ENCODE measurements at regions not wholly inside any gene's neighbourhood (a gene's known extent, or its start where the extent isn't known, plus 50 kb on each side); places are given as distances from the start of the nearest gene placed in this dataset.

- Histone ChIP-seq H3K4me3 (no peak overlapping the region), H3K27ac (replicated peaks) (no peak overlapping the region), H3K9me3 (replicated peaks) (peaks cover 15% of the 10 kb centered on the region), H3K4me1 (no peaks in the 10 kb centered on the region), H3K36me3 (no peaks in the 10 kb centered on the region), H3K27me3 (ENCODE audit: low read depth) (peaks cover 8% of the 10 kb centered on the region)
- intact Hi-C loops (cut with micrococcal nuclease): no loop called here
- DNase-seq: no peak
- no peak for TF ChIP-seq CTCF (IDR thresholded peaks at IDR 0.05; ENCODE audit: borderline replicate concordance)
Measured at GRCh38 chr17:22484826-22485225, 792.5 kb downstream of the KCNJ18 start.

- H3K36me3 ChIP-seq: no peaks in the 10 kb centered on the region
- TF ChIP-seq CTCF (IDR thresholded peaks at IDR 0.05; ENCODE audit: borderline replicate concordance): no peak
Measured at GRCh38 chr17:22490399-22490798, 798.1 kb downstream of the KCNJ18 start.

GRCh38 chr17:22492331-22492730, 800.0 kb downstream of the KCNJ18 start:
- Histone ChIP-seq H3K27ac (replicated peaks) (no peak overlapping the region), H3K4me1 (no peaks in the 10 kb centered on the region), H3K4me3 (no peak overlapping the region), H3K36me3 (no peaks in the 10 kb centered on the region), H3K9me3 (replicated peaks) (peaks cover 13% of the 10 kb centered on the region), H3K27me3 (ENCODE audit: low read depth) (peaks cover under 1% of the 10 kb centered on the region)
- TF ChIP-seq CTCF (IDR thresholded peaks at IDR 0.05; ENCODE audit: borderline replicate concordance): no peak
- DNase-seq: no peak
- intact Hi-C loops (cut with micrococcal nuclease): no loop called here

More at GRCh38 chr17:22490399-22490798, 798.1 kb downstream of the KCNJ18 start:
- Histone ChIP-seq H3K27ac (replicated peaks) (no peak overlapping the region), H3K4me1 (no peaks in the 10 kb centered on the region), H3K4me3 (no peak overlapping the region), H3K9me3 (replicated peaks) (peaks cover 15% of the 10 kb centered on the region), H3K27me3 (ENCODE audit: low read depth) (peaks cover 8% of the 10 kb centered on the region)
- DNase-seq: no peak
- intact Hi-C loops (cut with micrococcal nuclease): no loop called here

GRCh38 chr17:22496450-22496849, 804.1 kb downstream of the KCNJ18 start:
- Histone ChIP-seq H3K27ac (replicated peaks) (no peak overlapping the region), H3K4me3 (no peak overlapping the region), H3K9me3 (replicated peaks) (peaks cover 14% of the 10 kb centered on the region), H3K27me3 (ENCODE audit: low read depth) (no peaks in the 10 kb centered on the region), H3K36me3 (no peaks in the 10 kb centered on the region), H3K4me1 (no peaks in the 10 kb centered on the region)
- no peak for TF ChIP-seq CTCF (IDR thresholded peaks at IDR 0.05; ENCODE audit: borderline replicate concordance)
- intact Hi-C loops (cut with micrococcal nuclease): no loop called here
- no peak for DNase-seq

GRCh38 chr17:22503322-22503899, 811.1 kb downstream of the KCNJ18 start:
- Histone ChIP-seq H3K27ac (replicated peaks) (no peak overlapping the region), H3K27me3 (ENCODE audit: low read depth) (no peaks in the 10 kb centered on the region), H3K36me3 (no peaks in the 10 kb centered on the region), H3K9me3 (replicated peaks) (peaks cover 22% of the 10 kb centered on the region), H3K4me1 (no peaks in the 10 kb centered on the region), H3K4me3 (no peak overlapping the region)
- no peak for DNase-seq
- no peak for TF ChIP-seq CTCF (IDR thresholded peaks at IDR 0.05; ENCODE audit: borderline replicate concordance)
- intact Hi-C loops (cut with micrococcal nuclease): no loop called here
